Fibroblast of pulmonary artery (primary cell): ENCODE measurements at regions not wholly inside any gene's neighbourhood (a gene's known extent, or its start where the extent isn't known, plus 50 kb on each side); places are given as distances from the start of the nearest gene placed in this dataset.
A peak's percentile ranks its signal among the peaks of the same experiment; 100 is the strongest.

Experiments
- DNase-seq: peaks from one replicate; pipeline ENCODE4 v3.0.0-alpha.2; 2010; ENCODE audit warnings: low read depth
- H3K4me3 ChIP-seq: replicated peaks from 2 replicates; pipeline ENCODE4 v1.5.1; 2011; ENCODE audit warnings: low read depth, mild to moderate bottlenecking, control low read depth, low read length, moderate library complexity
- TF ChIP-seq, protein P1 (sequence below): IDR thresholded peaks from 2 replicates; pipeline ENCODE4 v1.5.1; 2011; ENCODE audit warnings: mild to moderate bottlenecking, control low read depth, low read length, inconsistent platforms; ENCODE audit errors: missing control alignments

DNA sequence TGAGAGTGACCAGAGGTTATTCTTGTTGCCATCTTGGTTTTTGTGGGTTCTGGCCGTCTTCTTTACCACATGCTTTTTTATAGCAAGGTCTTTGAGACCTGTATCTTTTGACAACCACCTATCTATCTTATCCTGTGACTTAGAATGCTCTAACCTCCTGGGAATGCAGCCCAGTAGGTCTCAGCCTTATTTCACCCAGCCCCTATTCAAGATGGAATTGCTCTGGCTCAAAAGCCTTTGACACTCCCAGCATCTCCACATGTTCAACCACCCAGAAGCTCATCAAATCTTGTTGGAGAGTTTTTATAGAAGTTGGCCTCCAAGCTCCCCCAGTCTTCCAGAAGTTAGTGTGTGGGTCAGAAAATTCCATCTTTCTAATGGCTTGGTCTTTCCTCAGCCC, 464.3 kb upstream of the NRP1 start:
- DNase-seq, result no peak
- no peak overlapping the region for H3K4me3 ChIP-seq
- TF ChIP-seq, protein P1, sequence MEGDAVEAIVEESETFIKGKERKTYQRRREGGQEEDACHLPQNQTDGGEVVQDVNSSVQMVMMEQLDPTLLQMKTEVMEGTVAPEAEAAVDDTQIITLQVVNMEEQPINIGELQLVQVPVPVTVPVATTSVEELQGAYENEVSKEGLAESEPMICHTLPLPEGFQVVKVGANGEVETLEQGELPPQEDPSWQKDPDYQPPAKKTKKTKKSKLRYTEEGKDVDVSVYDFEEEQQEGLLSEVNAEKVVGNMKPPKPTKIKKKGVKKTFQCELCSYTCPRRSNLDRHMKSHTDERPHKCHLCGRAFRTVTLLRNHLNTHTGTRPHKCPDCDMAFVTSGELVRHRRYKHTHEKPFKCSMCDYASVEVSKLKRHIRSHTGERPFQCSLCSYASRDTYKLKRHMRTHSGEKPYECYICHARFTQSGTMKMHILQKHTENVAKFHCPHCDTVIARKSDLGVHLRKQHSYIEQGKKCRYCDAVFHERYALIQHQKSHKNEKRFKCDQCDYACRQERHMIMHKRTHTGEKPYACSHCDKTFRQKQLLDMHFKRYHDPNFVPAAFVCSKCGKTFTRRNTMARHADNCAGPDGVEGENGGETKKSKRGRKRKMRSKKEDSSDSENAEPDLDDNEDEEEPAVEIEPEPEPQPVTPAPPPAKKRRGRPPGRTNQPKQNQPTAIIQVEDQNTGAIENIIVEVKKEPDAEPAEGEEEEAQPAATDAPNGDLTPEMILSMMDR, result no peak

DNA sequence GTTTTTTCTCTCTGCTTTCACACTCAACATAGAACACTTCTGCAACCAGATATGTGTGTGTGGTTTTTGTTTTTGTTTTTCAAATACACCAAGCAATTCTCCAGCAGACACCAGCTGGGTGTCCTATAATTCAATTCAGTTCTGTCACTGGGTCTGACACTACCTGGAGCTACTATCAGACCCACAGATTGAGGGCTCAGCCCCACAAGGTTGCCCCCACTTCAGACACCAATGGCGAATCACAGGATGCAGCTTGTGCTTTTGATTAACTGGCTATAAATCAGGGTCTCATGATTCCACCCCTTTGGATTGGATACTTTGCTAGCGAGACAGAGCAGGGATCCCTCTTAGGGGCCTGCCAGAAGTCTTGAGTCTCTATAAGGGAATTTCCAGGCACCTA, 462.2 kb upstream of the NRP1 start:
- H3K4me3 ChIP-seq, result no peak overlapping the region
- TF ChIP-seq, protein P1, result no peak
- no peak for DNase-seq

DNA sequence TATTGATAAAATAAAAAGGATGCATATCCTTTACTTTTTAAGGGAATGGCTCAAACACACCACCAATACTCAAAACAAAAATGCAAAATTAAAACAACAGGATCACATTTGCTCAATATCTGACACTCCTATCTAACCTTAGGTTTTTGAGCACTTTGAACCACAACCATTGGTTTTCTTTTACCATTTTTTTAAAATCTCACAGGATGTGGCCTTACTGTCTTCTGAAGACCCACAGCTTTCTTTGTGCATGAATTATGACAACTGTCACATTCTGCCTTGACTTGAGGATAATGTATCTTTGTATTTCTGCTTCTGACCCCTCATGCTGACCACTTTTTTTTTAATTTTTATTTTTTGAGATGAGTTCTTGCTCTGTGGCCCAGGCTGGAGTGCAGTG, 461.1 kb upstream of the NRP1 start:
- DNase-seq, result no peak
- TF ChIP-seq, protein P1, result no peak
- H3K4me3 ChIP-seq, result no peak overlapping the region

DNA sequence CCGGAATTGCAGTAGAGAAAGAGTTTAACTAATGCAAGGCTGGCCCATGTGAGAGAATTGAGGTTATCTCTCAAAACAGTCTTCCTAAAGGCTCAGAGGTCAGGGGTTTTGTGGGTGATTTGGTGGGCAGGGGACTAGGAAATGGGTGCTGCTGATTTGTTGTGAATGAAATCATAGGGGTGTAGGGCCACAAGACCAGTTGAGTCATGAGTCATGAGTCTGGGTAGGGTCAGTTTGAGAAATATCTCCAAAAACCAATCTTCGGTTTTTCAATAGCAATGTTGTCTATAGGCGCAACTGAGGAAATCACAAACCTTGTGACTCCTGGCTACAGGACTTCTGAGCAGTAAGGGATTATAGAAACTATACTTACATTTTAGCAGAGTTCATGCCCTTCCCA, 460.0 kb upstream of the NRP1 start:
- TF ChIP-seq, protein P1, result no peak
- H3K4me3 ChIP-seq, result no peak overlapping the region
- no peak for DNase-seq

DNA sequence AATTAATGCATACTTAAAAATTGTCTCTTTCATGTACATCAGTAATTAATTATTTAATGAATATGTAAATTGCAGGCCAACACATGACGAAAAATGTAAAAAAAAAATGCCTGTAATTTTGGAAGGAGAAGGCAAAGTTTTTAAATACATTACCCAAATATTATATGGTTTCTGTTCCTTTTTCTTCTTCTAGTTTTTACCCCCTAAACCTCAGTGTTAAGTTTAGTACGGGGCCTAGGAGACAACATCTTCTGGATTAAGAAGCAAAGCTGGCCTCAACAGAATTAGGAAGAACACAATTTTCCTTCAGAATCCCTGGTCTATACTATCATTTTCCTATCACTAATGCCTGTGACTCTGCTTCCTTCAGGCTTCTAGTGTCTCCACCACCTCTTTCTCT, 459.3 kb upstream of the NRP1 start:
- DNase-seq, result no peak
- no peak overlapping the region for H3K4me3 ChIP-seq
- TF ChIP-seq, protein P1, result no peak

DNA sequence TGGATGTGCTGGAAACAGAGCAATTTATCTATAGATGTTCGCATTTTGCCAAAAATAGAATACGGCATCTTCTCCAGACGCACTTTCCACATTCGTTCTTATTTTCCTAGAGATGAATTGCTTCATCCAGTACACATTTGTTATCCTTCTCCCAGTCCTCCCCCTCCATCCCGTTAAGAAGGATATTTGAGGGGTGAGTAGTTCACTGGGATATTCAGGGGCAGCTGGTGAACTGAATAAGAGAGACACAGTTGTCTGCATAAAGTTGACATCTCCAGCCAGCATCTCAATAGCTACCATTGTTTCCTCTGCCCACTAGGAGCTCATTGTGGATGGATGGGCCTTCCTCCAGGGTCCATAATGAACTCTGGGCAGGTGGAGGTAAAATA, 456.8 kb upstream of the NRP1 start:
- TF ChIP-seq, protein P1, result no peak
- H3K4me3 ChIP-seq, result no peak overlapping the region
- DNase-seq, result peak; percentile 25

DNA sequence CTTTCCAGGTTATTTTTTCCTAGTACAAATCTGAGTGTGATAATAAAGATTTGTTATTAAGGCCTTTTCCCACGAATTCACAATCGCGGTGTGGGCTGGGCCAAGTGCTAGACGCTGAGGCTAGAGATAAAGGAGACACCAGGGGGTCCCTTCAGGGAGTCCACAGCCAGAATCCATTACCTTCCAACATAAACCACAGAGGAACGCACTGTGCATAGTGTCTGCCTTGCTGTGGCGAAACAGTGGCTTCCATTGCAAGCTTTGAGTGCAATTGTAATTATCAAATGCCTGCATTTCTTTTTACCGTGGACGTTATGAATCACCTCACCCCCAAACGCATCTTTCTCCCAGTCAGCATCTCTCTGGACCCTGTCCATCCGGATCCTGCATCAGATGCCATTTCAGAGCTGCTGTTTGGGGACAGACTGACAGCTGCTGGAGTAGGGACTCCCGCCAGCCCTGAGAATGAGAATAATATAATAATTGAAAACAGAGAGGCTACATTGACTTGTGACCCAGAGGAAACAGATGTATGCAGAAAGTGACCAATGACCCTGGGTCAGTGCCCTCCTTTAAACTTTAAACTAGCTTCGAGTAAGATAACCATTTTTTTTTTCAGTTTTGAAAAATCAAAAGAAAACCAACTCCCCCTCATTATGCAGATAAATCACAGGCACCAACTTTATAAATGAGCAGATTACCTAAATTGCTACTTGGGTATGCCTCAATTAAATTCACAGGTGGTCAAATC, 456.2 kb upstream of the NRP1 start:
- DNase-seq, result no peak
- no peak overlapping the region for H3K4me3 ChIP-seq
- TF ChIP-seq, protein P1, result no peak
